CD4-positive, alpha-beta T cell treated with Interleukin-4 for 1 hour (primary cell): ENCODE measurements at regions not wholly inside any gene's neighbourhood (a gene's known extent, or its start where the extent isn't known, plus 50 kb on each side); places are given as distances from the start of the nearest gene placed in this dataset.

Experiments
- DNase-seq, 2 donors: peaks; one replicate each; pipeline ENCODE4 v3.0.0-alpha.2; 2020 to 2022

DNA sequence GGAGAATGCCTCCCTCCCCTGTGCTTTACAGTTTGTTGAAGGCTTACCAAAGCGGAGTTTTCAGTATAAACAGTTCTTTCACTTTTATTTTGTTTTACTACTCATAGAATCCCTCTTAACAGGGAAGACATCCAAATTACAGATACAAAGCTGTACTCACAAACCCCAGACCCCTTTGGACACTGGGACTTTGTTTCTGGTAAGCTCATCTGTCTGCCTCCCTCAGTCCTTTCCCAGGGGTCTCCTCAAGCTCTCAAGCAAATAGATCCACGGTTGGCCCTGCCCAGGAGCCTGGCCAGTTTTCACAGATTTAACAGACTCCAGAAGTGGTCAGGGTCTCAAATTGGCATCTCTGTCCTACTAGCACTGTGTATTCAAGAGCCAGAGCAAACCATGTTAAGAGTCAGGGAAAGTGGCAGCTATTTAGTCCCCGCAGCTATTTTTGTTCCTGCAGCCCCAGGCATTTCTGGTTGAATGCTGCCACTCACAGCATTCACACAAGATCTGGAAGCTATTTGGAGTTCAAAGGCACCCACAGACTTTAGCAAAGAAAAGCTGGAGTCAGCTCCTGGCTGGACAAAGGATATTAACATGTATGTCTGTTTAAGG, 54.2 kb downstream of the TMEM100 start:
- DNase-seq, result no peak

DNA sequence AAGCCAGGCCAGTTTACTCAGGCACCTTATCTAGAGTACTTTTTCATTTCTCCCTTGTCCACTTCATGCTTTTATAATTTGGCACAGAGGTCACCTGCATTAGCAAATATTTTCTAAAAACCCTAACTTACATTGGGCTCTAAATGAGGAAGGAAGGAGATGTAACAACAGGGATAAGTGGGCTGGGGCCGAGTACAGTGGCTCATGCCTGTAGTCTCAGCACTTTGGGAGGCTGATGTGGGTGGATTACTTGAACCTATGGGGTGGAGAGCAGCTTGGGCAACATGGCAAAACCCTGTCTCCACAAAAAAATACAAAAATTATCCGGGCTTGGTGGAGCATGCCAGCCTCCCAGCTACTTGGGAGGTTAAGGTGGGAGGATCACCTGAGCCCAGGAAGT, 55.9 kb downstream of the TMEM100 start:
- DNase-seq, result no peak

DNA sequence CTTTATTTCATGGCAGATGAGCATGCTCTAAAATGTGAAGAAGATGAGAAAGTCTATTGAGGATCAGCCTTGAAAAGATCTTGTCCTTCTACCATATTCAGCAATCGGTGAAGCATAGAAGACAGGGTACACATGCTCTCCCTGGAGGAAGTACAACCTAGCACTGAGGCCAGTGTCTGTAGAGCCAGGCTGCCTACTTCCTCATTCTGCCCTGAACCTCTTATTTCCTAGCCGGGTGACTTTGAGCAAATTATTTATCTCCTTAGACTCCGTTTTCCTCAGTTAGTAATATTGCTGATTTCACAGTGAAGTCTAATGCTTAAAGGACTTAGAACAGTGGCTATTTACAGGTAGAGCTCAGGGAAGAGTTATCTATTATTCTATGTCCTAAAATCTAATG, 58.4 kb downstream of the TMEM100 start:
- peak in 1 of 2 donors; percentile 40 for DNase-seq

DNA sequence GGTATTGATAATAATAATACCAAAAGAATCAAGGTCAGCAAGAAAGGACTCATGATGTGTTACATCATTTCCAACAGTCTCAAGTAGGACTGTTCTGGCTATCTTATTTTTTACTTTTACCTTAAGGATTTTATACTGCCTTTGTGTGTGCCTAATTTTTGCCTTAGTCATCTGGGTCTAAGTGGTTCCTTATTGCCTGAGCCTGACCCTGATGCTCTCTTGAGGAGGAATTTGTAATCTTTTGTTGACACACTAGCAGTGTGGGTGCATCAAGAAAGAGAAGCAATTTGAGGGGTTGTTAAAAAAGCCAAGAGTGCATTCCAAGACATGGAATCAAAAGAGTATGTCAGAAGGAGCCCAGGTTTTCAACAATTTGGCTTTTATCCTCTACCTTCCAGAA, 59.3 kb downstream of the TMEM100 start:
- no peak for DNase-seq

DNA sequence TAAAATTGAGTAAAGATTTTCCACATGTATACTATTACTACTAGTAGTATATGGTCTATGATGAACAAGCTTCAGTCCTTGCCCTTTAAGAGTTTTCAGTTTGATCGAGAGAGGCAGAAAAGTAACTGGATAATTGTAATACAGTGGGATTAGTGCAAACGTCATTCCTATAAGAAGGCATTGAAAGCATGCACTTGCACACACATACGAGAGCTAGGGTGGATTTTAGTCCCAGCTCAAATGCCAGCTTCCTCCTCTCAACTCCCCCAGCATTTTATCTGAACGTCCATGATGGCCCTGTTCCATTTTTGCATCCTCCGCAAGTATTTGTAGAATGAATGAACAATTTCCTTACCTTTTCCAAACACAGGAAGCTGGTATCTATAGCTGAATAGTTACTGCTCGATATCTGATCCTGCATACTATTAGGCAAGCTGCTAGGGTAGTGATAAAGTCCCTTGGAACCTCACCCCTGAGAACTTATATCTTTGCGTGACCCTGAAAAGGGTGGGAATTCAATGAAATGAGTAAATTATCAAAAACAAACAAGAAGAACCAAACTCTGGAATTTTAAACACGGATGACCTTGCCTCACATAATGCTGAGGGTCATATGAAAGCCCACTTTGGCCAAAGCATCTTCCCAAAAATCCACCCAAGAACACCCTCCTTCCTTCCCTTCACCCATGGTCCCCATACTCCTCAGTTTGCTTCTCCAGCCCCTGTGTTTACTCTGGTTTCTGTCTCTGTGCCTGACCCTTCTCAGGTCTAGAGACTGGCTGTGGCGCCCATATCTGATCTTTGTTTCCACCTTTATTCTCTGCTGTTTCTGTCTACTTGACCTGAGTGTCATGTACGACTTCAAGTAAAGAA, 60.5 kb downstream of the TMEM100 start:
- no peak for DNase-seq

DNA sequence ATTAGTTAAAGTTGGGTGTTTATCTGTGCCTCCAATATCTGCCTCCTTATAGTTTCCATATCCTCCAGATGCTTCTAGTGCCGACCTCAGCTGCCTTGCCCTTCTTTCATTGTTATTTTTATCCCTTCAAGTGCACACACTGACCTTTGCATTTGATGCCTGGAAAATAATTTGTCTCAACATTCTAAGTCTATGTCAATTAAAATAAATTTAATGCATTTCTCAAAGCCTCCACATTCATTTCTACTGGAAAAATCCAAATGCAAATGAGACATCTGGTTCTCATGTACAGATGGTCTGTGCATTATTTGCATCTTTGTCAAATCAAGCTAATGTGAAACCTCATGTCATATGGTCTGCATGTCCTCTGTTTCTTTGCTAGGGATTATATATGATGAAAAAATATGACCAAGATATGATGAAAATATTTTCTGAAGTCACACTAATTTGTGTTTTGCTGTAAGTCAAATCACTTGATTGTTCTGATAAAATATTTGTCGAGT, 61.4 kb downstream of the TMEM100 start:
- no peak for DNase-seq

DNA sequence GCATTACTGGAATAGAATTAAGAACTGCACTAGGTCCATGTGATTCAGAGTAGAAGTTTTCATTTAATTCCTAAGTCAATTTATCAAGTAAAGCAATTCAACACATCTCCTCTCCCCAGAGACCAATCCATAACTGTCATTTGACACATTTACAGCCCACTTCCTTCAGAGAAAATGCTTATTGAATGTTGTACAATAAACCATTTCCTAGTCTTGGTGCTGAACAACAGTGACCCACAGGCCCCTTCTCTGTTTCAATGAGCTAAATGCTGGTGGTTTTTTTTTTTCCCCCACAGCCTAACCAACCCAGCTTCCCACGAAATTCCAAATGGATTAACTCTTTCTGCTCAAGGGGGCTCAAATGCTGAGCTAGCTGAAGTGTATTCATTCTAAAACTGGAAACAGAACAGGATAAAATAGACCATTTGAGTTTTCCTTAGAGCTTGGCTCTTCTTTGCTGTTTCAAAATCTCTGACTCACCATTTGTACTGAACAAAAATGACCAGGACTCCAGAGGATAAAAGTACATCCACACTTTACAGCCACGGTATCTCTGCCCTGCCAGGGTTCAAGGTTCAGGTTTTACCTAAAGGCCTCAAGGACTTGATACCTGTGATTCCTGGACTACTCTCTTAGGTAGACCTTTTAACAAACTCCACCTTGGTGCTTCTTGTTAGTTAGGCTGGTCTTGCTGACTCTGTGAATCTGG, 62.3 kb downstream of the TMEM100 start:
- no peak for DNase-seq

DNA sequence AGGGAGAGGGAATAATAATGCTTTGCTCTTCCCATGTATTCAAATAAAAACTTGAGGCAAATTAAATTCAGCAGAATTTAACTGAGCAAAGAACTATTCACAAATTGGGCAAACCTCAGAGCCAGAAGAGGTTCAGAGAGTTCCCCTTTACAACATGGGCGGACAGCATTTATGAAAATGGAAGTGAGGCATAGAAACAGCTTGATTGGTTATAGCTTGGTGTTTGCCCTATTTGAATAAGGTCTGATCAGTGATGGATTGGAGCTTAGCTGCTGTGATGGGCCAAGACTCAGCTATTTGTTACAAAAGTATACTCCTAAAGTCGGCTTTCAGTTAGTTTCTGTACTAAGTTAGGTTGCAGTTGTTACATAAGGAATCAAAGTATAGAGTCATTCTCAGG, 63.0 kb downstream of the TMEM100 start:
- DNase-seq, result no peak

DNA sequence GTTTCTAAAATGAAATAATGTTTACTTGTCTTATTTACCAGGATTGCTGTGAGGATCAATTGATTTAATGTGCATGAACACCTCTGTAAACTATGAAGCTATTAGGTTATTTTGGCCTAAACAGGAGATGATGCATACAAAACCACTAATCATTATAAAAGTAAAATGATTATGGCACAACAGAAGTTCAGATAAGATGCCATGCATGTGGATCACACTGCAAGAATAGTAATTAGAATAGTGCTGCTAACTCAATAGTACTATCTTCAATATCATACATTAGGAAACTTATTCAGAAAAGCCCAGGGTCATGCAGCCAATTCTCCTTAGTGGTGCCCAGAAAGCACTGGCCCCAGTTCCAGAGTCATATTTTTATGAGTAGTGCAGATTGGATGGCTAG, 66.9 kb downstream of the TMEM100 start:
- no peak for DNase-seq

DNA sequence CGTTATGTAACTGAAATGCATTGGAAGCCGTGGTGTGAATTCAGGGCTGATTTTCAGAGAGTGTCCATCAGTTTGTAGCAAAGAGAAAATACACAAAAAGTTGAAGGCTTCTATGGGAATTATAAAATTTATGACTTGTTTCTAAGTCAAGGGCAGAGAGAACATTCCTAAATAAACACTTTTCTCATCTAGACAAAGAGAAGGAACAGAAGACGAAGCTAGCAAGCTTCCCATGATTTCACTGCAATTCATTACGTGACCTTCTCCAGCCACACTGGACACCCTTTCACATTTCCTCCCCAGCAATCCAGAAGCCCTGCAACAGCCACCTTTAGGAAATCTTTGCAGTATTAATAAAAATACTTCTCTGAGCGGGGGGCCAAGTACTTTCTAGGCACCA, 67.8 kb downstream of the TMEM100 start:
- no peak for DNase-seq

DNA sequence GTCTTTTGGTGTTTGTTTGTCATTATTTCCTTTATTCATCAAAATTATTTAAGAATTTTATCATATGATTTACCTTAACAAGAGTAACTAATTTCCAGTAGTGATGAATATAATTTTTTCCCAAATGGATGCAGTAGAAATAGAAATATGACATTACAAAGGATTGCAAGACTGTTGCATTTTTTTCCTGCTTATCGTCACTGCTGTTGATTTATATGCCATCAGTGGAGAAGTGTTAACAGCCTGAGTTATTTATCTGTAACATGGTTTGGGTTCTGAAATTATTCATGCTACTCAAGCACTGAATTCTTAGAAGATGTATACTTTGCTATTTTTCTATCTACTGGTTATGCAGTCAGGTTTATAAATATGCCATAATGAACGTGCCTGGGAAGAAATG, 68.6 kb downstream of the TMEM100 start:
- no peak for DNase-seq

DNA sequence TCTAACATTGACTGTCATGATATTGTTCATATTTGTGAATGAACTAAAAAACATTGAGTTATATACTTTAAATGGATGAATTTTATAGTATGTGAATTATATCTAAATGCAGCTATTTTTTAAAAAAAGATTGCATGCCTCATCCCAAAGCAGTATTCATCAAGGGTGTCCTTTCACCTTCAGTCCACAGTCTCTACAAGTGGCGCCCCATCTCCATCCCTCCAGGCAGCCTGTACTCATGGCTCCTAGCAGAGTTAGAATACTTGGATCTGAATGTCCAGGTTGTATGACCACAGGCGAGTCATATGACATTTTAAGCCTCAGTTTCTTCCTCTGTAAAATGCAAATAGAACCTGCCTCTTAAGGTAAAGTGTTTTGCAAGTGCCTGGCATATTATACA, 69.8 kb downstream of the TMEM100 start:
- no peak for DNase-seq

DNA sequence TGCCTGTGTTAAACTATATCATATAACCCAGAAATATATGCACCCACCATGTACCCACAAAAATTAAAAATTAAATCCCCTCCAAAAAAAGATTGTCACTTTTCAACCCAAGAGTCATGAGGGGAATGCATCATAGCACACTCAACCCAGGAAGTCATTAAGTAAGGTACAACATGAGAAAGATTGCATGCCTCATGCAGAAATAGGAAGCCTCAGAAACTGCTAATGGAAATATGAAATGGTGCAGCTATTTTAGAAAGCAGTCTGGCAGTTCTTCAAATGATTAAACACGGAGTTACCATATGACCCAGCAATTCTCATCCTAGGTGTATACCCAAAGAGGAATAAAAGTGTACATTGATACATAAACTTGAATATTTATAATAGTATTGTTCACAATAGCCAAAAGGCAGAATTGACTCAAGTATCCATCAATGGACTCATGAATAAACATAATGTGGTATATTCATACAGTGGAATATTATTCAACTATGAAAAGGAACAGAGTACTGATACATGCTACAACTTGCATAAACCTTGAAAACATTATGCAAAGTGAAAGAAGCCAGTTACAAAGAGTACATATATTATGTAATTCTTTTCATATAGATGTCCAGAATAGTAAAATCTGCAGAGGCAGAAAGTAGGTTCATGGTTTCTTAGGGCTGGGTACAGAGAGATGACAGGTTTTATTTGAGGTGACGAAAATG, 70.4 kb downstream of the TMEM100 start:
- DNase-seq, result no peak

DNA sequence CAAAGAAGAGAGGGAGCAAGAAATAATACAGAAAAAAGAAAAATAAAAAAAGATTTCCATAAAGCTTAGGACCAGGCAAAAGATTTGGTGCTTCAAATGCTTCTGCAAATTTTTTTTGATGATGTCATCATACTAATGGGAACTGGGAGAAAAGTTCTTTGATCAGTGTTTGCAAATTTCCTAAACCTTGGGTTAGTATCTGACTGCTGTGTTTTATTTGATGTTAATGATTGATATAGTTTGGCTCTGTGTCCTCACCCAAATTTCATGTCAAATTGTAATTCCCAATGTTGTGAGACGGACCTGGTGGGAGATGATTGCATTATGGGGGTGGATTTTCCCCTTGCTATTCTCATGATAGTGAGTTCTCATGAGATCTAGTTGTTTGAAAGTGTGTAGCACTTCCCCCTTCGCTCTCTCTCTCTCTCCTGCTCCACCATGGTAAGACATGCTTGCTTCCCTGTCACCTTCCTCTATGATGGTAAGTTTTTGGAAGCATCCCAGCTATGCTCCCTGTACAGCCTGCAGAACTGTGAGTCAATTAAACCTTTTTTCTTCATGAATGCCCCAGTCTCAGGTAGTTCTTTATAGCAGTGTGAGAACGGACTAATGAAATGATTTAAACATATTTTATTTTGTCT, 72.6 kb downstream of the TMEM100 start:
- no peak for DNase-seq

DNA sequence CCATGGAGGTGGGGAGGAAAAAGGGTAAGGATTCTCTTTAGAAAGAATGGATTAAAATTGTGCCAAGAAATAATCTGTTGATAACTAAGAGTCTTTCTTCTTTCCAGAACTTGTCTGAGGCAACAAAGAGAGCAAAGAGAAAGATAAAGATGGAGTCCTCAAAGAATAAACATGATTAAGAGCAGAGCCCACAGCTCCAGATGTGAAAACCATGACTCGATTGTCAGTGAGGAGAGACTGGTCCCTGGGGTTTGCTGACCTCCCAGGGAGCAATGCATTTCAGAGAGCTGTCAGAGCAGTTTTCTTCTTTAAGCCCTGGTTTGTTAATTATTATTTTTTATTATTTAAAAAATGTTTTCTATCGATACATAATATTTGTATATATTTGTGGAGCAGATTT, 74.6 kb downstream of the TMEM100 start:
- DNase-seq, result no peak

DNA sequence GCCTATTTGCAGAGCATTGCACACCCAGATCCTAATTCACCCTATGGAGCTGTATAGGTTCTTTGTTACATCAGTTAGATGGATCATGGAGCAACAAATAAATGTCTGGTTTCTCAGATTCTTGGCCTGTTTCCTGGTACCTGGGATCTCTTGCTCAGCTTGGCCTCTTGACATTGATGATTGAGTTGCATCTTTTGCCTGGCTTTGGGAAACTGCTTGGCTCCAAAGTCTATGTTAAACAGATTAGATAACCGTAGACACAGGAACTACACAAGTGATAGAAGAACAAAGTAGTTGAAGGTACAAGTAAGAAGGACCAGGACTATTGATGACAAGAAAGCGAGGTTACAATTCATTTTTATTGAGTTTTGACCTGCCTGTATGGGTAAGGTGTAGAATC, 77.3 kb downstream of the TMEM100 start:
- DNase-seq, result no peak

DNA sequence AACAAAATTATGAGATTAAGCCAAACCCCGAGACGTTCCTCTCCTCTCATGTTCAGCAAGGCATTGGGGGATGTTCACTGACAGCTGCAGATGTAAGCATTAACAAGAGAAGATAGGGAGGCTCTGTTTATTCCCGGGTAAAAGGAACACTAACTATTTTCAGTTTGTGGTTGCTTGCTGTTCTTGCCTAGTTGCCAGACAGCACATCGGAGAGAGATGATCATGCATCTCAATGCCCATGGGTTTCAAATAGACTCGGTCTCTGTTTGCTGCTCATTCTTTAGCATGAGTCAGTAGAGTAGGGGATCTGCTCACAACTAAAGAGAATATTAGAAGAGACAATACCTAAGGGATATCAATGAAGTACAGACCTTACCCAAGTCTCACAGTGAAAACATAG, 78.3 kb downstream of the TMEM100 start:
- DNase-seq, result no peak

DNA sequence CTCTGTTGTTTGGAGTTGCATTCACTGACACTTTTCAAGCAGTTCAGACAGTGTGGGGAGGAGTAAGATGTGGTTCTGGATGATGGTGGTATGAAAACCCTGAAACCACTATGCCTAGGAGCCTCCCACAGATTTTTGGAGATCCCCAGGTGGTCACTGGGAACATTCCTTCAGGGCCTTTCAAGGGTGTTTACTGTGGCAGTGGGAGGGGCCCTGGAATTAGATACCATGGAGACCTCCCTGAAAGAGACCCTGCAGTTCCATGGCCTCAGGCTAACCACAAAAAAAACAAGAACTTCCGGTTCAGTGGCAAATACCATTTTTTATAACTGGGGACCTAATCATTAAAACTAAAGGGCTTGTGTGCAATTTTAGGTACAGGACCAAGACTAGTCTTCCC, 79.9 kb downstream of the TMEM100 start:
- no peak for DNase-seq

DNA sequence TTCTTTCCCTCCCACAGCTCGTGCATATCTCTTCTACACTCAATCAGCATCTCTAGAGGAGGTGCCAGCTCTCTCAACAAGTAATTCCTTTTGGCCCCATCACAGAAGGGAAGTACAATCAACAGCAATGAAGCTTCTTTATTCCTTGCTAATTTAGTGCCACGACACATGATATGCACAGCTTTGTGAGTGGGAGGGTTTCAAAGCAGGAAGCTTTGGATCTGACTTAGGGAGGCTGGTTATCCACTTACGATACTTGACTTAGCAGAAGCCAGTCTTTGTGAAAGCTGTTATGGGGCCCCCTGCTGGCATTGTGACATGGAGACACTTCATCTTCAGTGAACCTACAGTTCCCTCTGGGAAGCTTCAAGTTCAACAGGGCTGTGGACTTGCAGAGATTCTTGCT, 81.0 kb downstream of the TMEM100 start:
- peak; percentile 12 to 41 for DNase-seq

DNA sequence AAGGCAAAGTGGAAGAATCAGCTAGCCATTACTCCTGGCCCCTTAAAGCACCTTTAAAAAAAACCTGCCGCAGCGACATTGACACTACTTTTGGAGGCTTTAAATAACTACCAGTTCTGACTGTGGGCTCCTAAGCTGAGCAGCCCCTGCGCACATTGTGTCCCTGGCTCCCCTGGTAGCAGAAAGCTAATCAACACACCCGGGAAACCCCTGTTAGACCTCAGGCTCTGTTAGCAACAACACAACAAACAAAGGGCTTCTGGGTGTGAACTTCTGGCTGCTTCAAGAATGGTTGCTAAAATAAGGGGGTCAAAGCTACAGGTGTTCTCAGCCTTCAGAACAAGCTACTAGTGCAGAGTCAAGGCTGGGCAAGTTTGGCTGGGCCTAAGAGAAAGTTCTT, 83.6 kb downstream of the TMEM100 start:
- DNase-seq, result no peak

DNA sequence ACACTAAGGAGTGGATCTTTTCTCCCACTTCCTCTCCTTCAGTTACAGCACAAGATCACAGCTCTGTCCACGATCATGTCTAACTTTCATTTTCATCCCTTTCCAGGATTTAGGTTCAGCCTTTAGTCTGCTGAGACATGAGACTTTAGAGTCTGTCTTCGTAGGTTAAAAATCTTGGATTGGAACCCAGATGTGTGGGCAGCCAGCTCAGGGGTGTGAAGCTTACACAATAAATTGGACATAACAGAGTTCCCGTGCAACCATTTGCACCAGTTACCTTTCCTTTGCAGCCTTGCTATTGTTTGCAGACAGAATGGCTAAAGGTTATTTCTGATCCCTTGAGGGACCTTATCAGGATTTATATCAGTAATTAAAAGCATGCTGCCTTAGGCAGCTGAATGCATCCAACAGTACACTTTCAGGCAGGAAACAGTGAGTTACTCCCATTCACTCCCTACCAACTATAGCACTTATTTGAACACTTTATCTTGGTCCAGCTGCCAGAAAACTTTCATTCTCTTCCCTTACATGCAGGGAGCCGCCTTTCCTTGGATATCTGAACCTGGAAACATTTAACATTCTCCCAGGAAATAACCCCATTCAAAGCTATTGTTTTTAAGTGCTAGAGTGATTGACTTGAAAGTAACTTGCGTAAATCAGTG, 87.3 kb downstream of the TMEM100 start:
- no peak for DNase-seq

DNA sequence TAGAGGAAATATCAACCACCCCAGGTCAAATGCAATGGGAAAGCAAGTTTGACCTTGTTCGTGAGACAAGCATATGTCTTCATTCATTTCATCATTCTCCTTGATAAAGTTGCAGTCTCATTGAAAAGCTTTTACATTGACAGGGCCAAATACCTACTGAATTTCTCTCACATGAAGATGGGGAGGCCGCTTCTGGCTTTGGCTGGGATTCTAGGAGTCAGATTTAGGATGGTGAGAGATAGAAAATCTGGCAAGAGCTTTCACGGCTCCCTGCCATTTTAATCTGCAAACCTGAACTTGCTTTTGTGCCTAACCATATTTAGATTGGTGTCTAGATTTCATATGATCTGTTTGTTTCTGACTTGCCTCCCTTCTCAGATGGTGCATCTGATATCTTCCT, 88.0 kb downstream of the TMEM100 start:
- DNase-seq, result no peak
